NCI-H2227 treated with DMSO at 0.1 percent for 48 hours (cell line): ENCODE measurements at regions not wholly inside any gene's neighbourhood (a gene's known extent, or its start where the extent isn't known, plus 50 kb on each side); places are given as distances from the start of the nearest gene placed in this dataset.

Experiments used
- DNase-seq: peaks from one replicate; lab custom pipeline; 2025; lab: John Stamatoyannopoulos, UW

- DNase-seq: no peak
These were observed 1610.0 kb downstream of the BRINP3 start for GRCh38 chr1:188867614-188868013.

- no peak for DNase-seq
These were observed 1606.5 kb downstream of the BRINP3 start for GRCh38 chr1:188871164-188871563.

- no peak for DNase-seq
These were observed 1605.3 kb downstream of the BRINP3 start for GRCh38 chr1:188872376-188872775.

GRCh38 chr1:188877668-188878067 lies 1600.0 kb downstream of the BRINP3 start:
- DNase-seq: no peak

- no peak for DNase-seq
These were observed 1589.3 kb downstream of the BRINP3 start for GRCh38 chr1:188888386-188888785.

GRCh38 chr1:188889166-188889565 lies 1588.5 kb downstream of the BRINP3 start:
- no peak for DNase-seq

- DNase-seq: no peak
These were observed 1585.7 kb downstream of the BRINP3 start for GRCh38 chr1:188891958-188892357.

GRCh38 chr1:188895611-188896010 lies 1582.1 kb downstream of the BRINP3 start:
- DNase-seq: no peak

GRCh38 chr1:188903241-188903640 lies 1574.4 kb downstream of the BRINP3 start:
- DNase-seq: no peak

GRCh38 chr1:188904201-188904600 lies 1573.5 kb downstream of the BRINP3 start:
- no peak for DNase-seq

GRCh38 chr1:188906921-188907641 lies 1570.6 kb downstream of the BRINP3 start:
- DNase-seq: peak; percentile 46

- DNase-seq: no peak
These were observed 1547.3 kb downstream of the BRINP3 start for GRCh38 chr1:188930382-188930781.

- DNase-seq: no peak
These were observed 1546.2 kb downstream of the BRINP3 start for GRCh38 chr1:188931506-188931905.

GRCh38 chr1:188937965-188938551 lies 1539.6 kb downstream of the BRINP3 start:
- no peak for DNase-seq

- DNase-seq: no peak
These were observed 1535.7 kb downstream of the BRINP3 start for GRCh38 chr1:188941986-188942385.

- no peak for DNase-seq
These were observed 1528.0 kb downstream of the BRINP3 start for GRCh38 chr1:188949701-188950100.

GRCh38 chr1:188958461-188959115 lies 1519.1 kb downstream of the BRINP3 start:
- no peak for DNase-seq

GRCh38 chr1:188986745-188987417 lies 1490.8 kb downstream of the BRINP3 start:
- DNase-seq: no peak

- DNase-seq: no peak
These were observed 1489.1 kb downstream of the BRINP3 start for GRCh38 chr1:188988589-188988988.

- DNase-seq: no peak
These were observed 1486.3 kb downstream of the BRINP3 start for GRCh38 chr1:188991221-188991930.

- DNase-seq: no peak
These were observed 1469.8 kb downstream of the BRINP3 start for GRCh38 chr1:189007824-189008223.

GRCh38 chr1:189021577-189021976 lies 1456.1 kb downstream of the BRINP3 start:
- no peak for DNase-seq
